GM21423 (cell line): ENCODE measurements at regions not wholly inside any gene's neighbourhood (a gene's known extent, or its start where the extent isn't known, plus 50 kb on each side); places are given as distances from the start of the nearest gene placed in this dataset.
A peak's percentile ranks its signal among the peaks of the same experiment; 100 is the strongest.

ENCODE experiments used
- ATAC-seq: cut with Tn5 transposase; IDR thresholded peaks from one replicate; pipeline ENCODE4 v1.9.1; 2021; ENCODE audit warnings: mild to moderate bottlenecking, moderate library complexity; ENCODE audit not compliant: unreplicated experiment

- ATAC-seq: peak; percentile 97
Measured at GRCh38 chr13:110965038-110965754, 50.3 kb upstream of the ANKRD10 start.
